MM.1S (cell line): ENCODE measurements at regions not wholly inside any gene's neighbourhood (a gene's known extent, or its start where the extent isn't known, plus 50 kb on each side); places are given as distances from the start of the nearest gene placed in this dataset.

ENCODE experiments used
- DNase-seq: peaks from one replicate; pipeline ENCODE4 v3.0.0-alpha.2; 2015
- H2AFZ ChIP-seq: fragments of 300-600 bp; sonication (generic); 2 replicates; pipeline ENCODE4 v1.6.0; 2016; ENCODE audit warnings: antibody characterized with exemption, low read length
- H3F3A ChIP-seq: fragments of 300-600 bp; sonication (generic); 2 replicates; pipeline ENCODE4 v1.6.1; 2016; ENCODE audit warnings: mild to moderate bottlenecking, antibody characterized with exemption, low read length, moderate library complexity, mixed read lengths; ENCODE audit not compliant: insufficient read depth
- H3K27ac ChIP-seq: fragments of 300-600 bp; sonication (generic); 2 replicates; pipeline ENCODE4 v1.5.1; 2016; ENCODE audit warnings: mild to moderate bottlenecking, low read length
- H3K27me3 ChIP-seq: fragments of 300-600 bp; sonication (generic); replicated peaks from 2 replicates; pipeline ENCODE4 v1.6.0; 2016; ENCODE audit warnings: low read length; ENCODE audit not compliant: insufficient read depth
- H3K36me3 ChIP-seq: fragments of 300-600 bp; sonication (generic); replicated peaks from 2 replicates; pipeline ENCODE4 v1.6.1; 2016; ENCODE audit warnings: mild to moderate bottlenecking, low read length, mixed read lengths; ENCODE audit not compliant: insufficient read depth
- H3K4me1 ChIP-seq: fragments of 300-600 bp; sonication (generic); 2 replicates; pipeline ENCODE4 v1.6.1; 2016; ENCODE audit warnings: low read length, mixed read lengths
- H3K4me2 ChIP-seq: fragments of 300-600 bp; sonication (generic); 2 replicates; pipeline ENCODE4 v1.6.0; 2016; ENCODE audit warnings: low read depth, low read length
- H3K4me3 ChIP-seq: fragments of 300-600 bp; sonication (generic); 2 replicates; pipeline ENCODE4 v1.5.1; 2016; ENCODE audit warnings: low read length, mixed read lengths
- H3K79me2 ChIP-seq: fragments of 300-600 bp; sonication (generic); 2 replicates; pipeline ENCODE4 v1.6.1; 2016; ENCODE audit warnings: mixed run types, low read length, mixed read lengths
- H3K9ac ChIP-seq: fragments of 300-600 bp; sonication (generic); 2 replicates; pipeline ENCODE4 v1.6.1; 2016; ENCODE audit warnings: low read length, mixed read lengths
- H3K9me2 ChIP-seq: fragments of 300-600 bp; sonication (generic); replicated peaks from 2 replicates; pipeline ENCODE4 v1.6.1; 2016; ENCODE audit warnings: mild to moderate bottlenecking, low read length, mixed read lengths; ENCODE audit not compliant: insufficient read depth
- H3K9me3 ChIP-seq: fragments of 300-600 bp; sonication (generic); replicated peaks from 2 replicates; pipeline ENCODE4 v1.6.1; 2016; ENCODE audit warnings: mild to moderate bottlenecking, low read length, mixed read lengths; ENCODE audit not compliant: insufficient read depth
- H4K20me1 ChIP-seq: fragments of 300-600 bp; sonication (generic); 2 replicates; pipeline ENCODE4 v1.6.1; 2016; ENCODE audit warnings: mild to moderate bottlenecking, low read length, moderate library complexity, mixed read lengths; ENCODE audit not compliant: insufficient read depth
- CTCF ChIP-seq: fragments of 300-600 bp; sonication (generic); IDR thresholded peaks from 2 replicates; pipeline ENCODE4 v1.5.1; 2016; ENCODE audit warnings: antibody characterized with exemption, low read length, mixed read lengths
- EZH2 ChIP-seq: fragments of 300-600 bp; sonication (generic); optimal IDR thresholded peaks from 2 replicates; pipeline ENCODE3; 2017; ENCODE audit warnings: low read depth, mild to moderate bottlenecking, antibody characterized with exemption, low read length, mixed read lengths
- EZH2phosphoT487 ChIP-seq: fragments of 300-600 bp; sonication (generic); IDR thresholded peaks from 2 replicates; pipeline ENCODE4 v1.6.1; 2018; ENCODE audit warnings: antibody characterized with exemption, low read length

- Histone ChIP-seq H3K4me2 (no peak overlapping the region), H4K20me1 (no peaks in the 10 kb centered on the region), H3K27ac (no peak overlapping the region), H3K4me3 (no peak overlapping the region), H3K36me3 (no peaks in the 10 kb centered on the region), H2AFZ (no peak overlapping the region), H3K4me1 (no peaks in the 10 kb centered on the region), H3F3A (no peaks in the 10 kb centered on the region), H3K79me2 (no peaks in the 10 kb centered on the region), H3K9me3 (no peaks in the 10 kb centered on the region), H3K9me2 (no peaks in the 10 kb centered on the region), H3K9ac (no peak overlapping the region), H3K27me3 (no peaks in the 10 kb centered on the region)
- no peak for TF ChIP-seq EZH2phosphoT487
- TF ChIP-seq CTCF, result no peak
- no peak for TF ChIP-seq EZH2
- DNase-seq, result no peak
Observed at GRCh38 chr1:194256010-194256409, 1069.6 kb upstream of the B3GALT2 start.

- Histone ChIP-seq H4K20me1 (no peaks in the 10 kb centered on the region), H3K9ac (no peak overlapping the region), H3K9me2 (no peaks in the 10 kb centered on the region), H2AFZ (no peak overlapping the region), H3K36me3 (no peaks in the 10 kb centered on the region), H3K79me2 (no peaks in the 10 kb centered on the region), H3K4me2 (no peak overlapping the region), H3K4me3 (no peak overlapping the region), H3K27ac (no peak overlapping the region), H3F3A (no peaks in the 10 kb centered on the region), H3K4me1 (no peaks in the 10 kb centered on the region), H3K27me3 (no peaks in the 10 kb centered on the region), H3K9me3 (no peaks in the 10 kb centered on the region)
- no peak for DNase-seq
- TF ChIP-seq CTCF, result no peak
- no peak for TF ChIP-seq EZH2
- no peak for TF ChIP-seq EZH2phosphoT487
Observed at GRCh38 chr1:194252199-194252598, 1065.8 kb upstream of the B3GALT2 start.

GRCh38 chr1:194241215-194241614, 1054.8 kb upstream of the B3GALT2 start:
- H3K4me2 ChIP-seq, result no peak overlapping the region
- no peaks in the 10 kb centered on the region for H3K27me3 ChIP-seq
- H2AFZ ChIP-seq, result no peak overlapping the region
- no peak for DNase-seq
- no peak overlapping the region for H3K4me3 ChIP-seq
- H3F3A ChIP-seq, result no peaks in the 10 kb centered on the region
- no peak overlapping the region for H3K9ac ChIP-seq
- H3K9me3 ChIP-seq, result no peaks in the 10 kb centered on the region
- 0 out of 2 replicates have a peak, but pooled peaks cover 2% of the 10 kb centered on the region for H3K9me2 ChIP-seq
- no peaks in the 10 kb centered on the region for H3K4me1 ChIP-seq
- H3K79me2 ChIP-seq, result no peaks in the 10 kb centered on the region
- no peaks in the 10 kb centered on the region for H3K36me3 ChIP-seq
- H3K27ac ChIP-seq, result no peak overlapping the region
- no peaks in the 10 kb centered on the region for H4K20me1 ChIP-seq
- TF ChIP-seq CTCF, result no peak
- no peak for TF ChIP-seq EZH2phosphoT487
- TF ChIP-seq EZH2, result no peak
